Body of pancreas (tissue), 4 donors: ENCODE measurements at regions not wholly inside any gene's neighbourhood (a gene's known extent, or its start where the extent isn't known, plus 50 kb on each side); places are given as distances from the start of the nearest gene placed in this dataset.

Experiments
- ATAC-seq: fragments of 150-250 bp; one replicate; pipeline ENCODE4 v1.9.1; 2016
- DNase-seq, 4 donors: peaks; one replicate each; pipeline ENCODE4 v3.0.0-alpha.2; 2019
- H3K27ac ChIP-seq, 4 donors: fragments of 200-600 bp; sonication (generic); 1 replicate in 3 of 4; 2 replicates in 1 of 4; pipeline versions ENCODE4 v1.5.1 to v1.6.1; 2016 to 2019; ENCODE audit warnings: mild to moderate bottlenecking in 1 of 4, mixed read lengths in 1 of 4, moderate library complexity in 1 of 4
- H3K27me3 ChIP-seq, 2 donors: fragments of 200-600 bp; sonication (generic); one replicate each; pipeline ENCODE4 v1.6.0; 2016; ENCODE audit warnings: mild to moderate bottlenecking in 1 of 2
- H3K36me3 ChIP-seq, 2 donors: fragments of 200-600 bp; sonication (generic); replicated peaks in 1 of 2; 2 replicates each; pipeline ENCODE4 v1.5.1; 2016; ENCODE audit warnings: low read depth in 2 of 2; ENCODE audit not compliant: insufficient read depth in 1 of 2
- H3K4me1 ChIP-seq: fragments of 200-600 bp; sonication (generic); one replicate; pipeline ENCODE4 v1.6.0; 2016
- H3K4me3 ChIP-seq, 2 donors: fragments of 200-600 bp; sonication (generic); 1 replicate in 1 of 2; 2 replicates in 1 of 2; pipeline ENCODE4 v1.5.1; 2016 to 2019
- H3K9me3 ChIP-seq, 3 donors: fragments of 200-600 bp; sonication (generic); 1 replicate in 2 of 3; 2 replicates in 1 of 3; pipeline ENCODE4 v1.5.1; 2016
- CTCF ChIP-seq, 7 experiments: fragments of 450-650 bp in 4 of 7; fragments of 200-600 bp in 3 of 7; sonication (generic) in 3 of 7; IDR thresholded peaks; one replicate each; pipeline ENCODE4 v1.5.1; 2016 to 2019; ENCODE audit warnings: antibody characterized with exemption in 7 of 7
- POLR2A ChIP-seq, 3 donors: fragments of 450-650 bp; IDR thresholded peaks; one replicate each; pipeline ENCODE4 v1.6.1; 2016; ENCODE audit warnings: antibody characterized with exemption in 3 of 3, mild to moderate bottlenecking in 2 of 3
- WGBS, 2 donors: methylation state at CpG; one replicate each; pipeline ENCODE4 v1.1.5; 2017; 5-methylcytosine and 5-hydroxymethylcytosine counted together
- intact Hi-C: fragments of 100-400 bp; cut with DNase I; formaldehyde crosslinking; loops from one replicate; pipeline ENCODE4 v1.15.1; 2023

DNA sequence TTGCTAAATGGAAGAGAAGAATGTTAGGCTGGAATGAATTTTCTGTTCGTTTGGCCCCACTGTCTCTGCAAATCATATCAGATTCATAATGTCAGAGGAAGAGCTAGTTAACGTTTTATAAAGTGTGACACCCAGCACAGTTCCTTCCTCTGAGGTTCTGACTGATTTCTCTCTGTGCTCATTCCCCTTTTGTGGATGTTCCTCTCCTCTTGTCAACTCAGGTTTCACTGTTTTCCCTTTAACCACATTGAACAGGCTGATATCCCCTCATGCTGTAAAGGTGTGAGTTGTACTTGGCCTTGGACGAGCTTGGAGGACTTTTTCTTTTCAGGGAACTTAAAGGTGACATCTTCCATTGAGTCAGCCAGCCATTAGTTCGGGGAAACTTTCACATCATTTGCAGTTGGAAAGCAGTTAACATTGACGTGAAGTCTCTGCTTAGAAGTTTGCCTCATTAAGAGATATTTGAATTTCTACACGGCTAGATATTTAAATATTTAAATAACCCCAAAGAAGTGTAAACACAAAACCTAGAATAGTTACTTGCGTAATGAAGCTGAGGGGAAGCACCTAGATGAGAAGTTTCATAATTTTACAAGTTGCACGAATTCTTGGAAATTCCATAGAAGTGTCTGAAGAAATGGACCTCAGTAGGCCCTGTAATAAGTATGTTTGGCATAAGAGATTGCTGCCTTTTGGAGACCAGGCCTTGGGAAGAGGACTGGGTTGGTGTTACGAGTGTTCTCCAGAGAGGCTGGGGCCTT lies 101.5 kb upstream of the EGR2 start:
- ATAC-seq (no peak), DNase-seq (no peak)
- H3K27me3 ChIP-seq: no peaks in the 10 kb centered on the region
- H3K9me3 ChIP-seq: no peaks in the 10 kb centered on the region
- H3K36me3 ChIP-seq: no peaks in the 10 kb centered on the region
- intact Hi-C loops: no loop called here
- 46 to 48% methylated on average over 9 of the region's 9 CpGs for WGBS, 2 donors
- TF ChIP-seq CTCF (IDR thresholded peaks at IDR 0.05) (no peak), POLR2A (IDR thresholded peaks at IDR 0.05) (no peak)
- H3K4me1 ChIP-seq: no peaks in the 10 kb centered on the region
- H3K27ac ChIP-seq: no peak overlapping the region
- H3K4me3 ChIP-seq: no peak overlapping the region

DNA sequence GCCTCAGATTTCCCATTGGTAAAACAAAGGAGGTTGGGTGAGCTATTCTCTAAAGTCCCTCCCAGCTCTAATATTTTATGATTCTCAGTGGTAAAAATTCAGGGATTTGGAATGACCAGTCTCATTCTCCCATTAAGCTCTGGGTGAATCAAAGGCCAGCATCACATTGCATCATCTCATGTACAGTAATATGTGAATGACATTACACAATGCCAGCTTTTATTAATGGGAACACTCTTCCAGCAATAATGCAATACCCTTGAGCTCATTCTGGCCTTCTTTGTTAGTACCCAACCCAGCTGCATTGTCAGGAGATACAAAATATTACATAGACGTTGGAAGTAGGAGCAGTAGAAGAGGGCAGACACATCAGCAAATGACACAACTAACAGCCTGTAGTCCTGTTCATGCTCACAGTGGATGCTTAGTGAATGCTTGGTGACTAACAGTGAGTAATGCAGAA lies 100.0 kb upstream of the EGR2 start:
- H3K27me3 ChIP-seq: no peaks in the 10 kb centered on the region
- 22 to 33% methylated on average over 1 of the region's 1 CpG for WGBS, 2 donors
- ATAC-seq: peak; percentile 25
- no peak for TF ChIP-seq POLR2A (IDR thresholded peaks at IDR 0.05)
- TF ChIP-seq CTCF (IDR thresholded peaks at IDR 0.05): no peak
- H3K4me1 ChIP-seq: no peaks in the 10 kb centered on the region
- intact Hi-C loops: no loop called here
- H3K27ac ChIP-seq: no peak overlapping the region
- H3K9me3 ChIP-seq: no peaks in the 10 kb centered on the region
- H3K36me3 ChIP-seq: no peaks in the 10 kb centered on the region
- DNase-seq: no peak
- no peak overlapping the region for H3K4me3 ChIP-seq

GRCh38 chr10:62915158-62915557 lies 99.0 kb upstream of the EGR2 start:
- intact Hi-C loops: no loop called here
- H3K9me3 ChIP-seq: no peaks in the 10 kb centered on the region
- H3K27me3 ChIP-seq: no peaks in the 10 kb centered on the region
- H3K27ac ChIP-seq: no peak overlapping the region
- no peak for DNase-seq
- ATAC-seq: no peak
- no peaks in the 10 kb centered on the region for H3K4me1 ChIP-seq
- no peaks in the 10 kb centered on the region for H3K36me3 ChIP-seq
- no peak for TF ChIP-seq CTCF (IDR thresholded peaks at IDR 0.05)
- no peak for TF ChIP-seq POLR2A (IDR thresholded peaks at IDR 0.05)
- no peak overlapping the region for H3K4me3 ChIP-seq

- 52 to 61% methylated on average over 3 of the region's 3 CpGs for WGBS, 2 donors
- H3K4me3 ChIP-seq: no peak overlapping the region
- no peaks in the 10 kb centered on the region for H3K9me3 ChIP-seq
- peak overlapping the region in 3 of 4 donors; percentile 19 to 49 (median 32) for H3K27ac ChIP-seq
- no peaks in the 10 kb centered on the region for H3K27me3 ChIP-seq
- H3K4me1 ChIP-seq: no peaks in the 10 kb centered on the region
- intact Hi-C loops: no loop called here
- ATAC-seq (no peak), DNase-seq (no peak)
- TF ChIP-seq POLR2A (IDR thresholded peaks at IDR 0.05) (no peak), CTCF (IDR thresholded peaks at IDR 0.05) (no peak)
- H3K36me3 ChIP-seq: no peaks in the 10 kb centered on the region
Measured at GRCh38 chr10:62912086-62912485, 95.9 kb upstream of the EGR2 start.
